ENCODE measurements at regions not wholly inside any gene's neighbourhood (a gene's known extent, or its start where the extent isn't known, plus 50 kb on each side); places are given as distances from the start of the nearest gene placed in this dataset.

DNA sequence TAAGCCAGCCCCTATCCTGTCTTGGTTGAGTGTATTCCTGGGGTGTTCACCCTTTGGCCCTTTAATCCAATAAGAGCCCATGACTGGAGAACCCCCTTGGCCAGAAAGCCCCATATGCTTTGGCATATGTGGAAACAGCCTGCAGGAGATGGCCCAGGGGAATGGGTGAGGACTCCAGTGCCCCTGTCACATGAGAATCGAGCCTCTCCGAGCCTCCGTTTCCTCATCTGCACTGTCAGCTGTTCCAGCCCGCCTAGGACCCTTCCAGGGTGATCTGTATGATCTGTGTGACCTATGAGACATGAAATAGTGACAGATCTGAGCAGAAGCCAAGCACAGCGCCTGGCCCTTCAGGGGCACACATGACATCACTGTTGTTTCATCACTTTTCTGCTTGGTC, 300.7 kb downstream of the ZNF536 start:
- DNase-seq: no peak

DNA sequence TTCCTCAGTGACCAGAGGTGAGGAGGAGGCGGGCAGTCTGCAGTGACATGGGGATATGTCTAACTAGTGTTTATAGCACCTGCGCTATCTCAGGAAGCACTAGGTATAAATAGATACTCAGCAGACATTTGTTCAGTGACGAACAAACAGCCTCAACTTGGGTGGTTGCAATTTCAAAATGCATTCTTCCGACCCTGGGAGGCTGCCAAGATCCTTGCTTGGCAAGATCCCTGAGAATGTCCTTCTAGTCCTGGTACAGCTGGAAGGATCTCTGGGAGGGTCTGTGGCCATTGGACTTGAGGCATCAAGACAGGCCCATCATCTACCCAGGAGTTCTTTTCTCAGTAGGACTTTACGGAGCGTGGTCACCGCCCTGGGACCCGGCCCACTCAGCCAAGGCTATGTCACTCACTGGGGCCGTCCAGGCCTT, 299.5 kb downstream of the ZNF536 start:
- DNase-seq: peak; percentile 53

DNA sequence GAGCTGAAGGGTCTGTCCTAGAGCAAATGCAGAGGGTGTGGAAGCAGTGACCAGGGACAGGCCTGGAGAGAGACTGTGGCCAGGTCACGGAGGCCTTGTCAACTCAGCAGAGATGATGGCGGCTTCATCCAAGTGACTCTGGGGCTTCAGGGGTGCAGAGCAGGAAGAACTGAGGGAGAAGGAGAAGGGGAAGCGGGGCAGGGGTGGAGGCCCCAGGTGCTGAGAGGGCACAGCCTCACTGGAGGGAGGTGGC, 299.1 kb downstream of the ZNF536 start:
- no peak for DNase-seq

DNA sequence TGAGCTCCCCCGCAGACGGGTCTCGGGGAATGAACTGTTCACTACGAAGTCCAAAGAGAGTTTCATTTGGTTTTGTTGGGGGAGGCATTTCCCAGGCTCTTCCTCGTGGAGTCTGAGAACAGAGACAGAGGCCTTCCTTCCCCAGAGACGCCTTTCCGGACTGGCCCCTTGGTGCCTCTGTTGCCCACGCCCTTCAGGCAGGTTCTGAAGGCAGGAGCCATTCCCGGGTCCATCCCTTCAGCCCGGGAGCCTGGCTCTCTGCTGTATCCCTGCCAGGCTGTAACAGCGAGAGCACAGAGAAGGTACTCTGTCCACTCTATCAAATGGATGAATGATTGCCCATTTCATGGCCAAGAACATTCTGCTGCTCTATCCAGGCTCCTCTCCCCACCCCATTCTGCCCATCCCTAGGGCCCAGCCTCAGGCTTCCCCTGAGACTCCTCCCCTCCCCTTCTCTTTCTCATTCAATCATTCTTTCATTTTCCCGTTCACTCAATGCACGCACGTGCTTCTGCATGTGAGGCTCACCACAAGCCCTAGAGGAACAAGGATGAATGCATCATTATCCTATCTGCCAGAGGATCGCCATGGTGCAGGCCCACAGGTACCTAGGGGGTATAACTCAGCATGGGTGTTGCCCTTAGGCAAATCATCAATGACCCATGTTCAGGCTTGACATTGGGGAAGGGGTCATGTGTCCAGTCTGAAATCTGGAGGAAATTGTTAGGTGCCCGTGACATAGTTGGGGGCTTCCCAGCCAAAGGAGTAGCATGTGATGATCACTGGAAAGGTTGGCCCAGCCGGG, 298.6 kb downstream of the ZNF536 start:
- no peak for DNase-seq

DNA sequence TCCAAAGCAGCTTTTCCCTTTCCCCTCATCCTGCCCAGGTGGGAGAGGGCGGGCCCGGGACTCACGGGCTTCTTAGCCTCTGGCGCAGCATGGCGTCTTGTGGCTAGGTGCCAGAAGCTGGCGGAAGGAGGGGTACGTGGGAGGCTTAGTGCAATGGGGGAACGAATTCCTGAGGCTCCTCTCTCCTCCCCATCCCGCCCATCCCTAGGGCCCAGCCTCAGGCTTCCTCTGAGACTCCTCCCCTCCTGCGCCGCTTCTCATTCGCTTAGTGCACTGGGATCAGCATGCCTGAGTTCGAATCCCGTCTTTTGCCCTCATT, 297.8 kb downstream of the ZNF536 start:
- DNase-seq: no peak

DNA sequence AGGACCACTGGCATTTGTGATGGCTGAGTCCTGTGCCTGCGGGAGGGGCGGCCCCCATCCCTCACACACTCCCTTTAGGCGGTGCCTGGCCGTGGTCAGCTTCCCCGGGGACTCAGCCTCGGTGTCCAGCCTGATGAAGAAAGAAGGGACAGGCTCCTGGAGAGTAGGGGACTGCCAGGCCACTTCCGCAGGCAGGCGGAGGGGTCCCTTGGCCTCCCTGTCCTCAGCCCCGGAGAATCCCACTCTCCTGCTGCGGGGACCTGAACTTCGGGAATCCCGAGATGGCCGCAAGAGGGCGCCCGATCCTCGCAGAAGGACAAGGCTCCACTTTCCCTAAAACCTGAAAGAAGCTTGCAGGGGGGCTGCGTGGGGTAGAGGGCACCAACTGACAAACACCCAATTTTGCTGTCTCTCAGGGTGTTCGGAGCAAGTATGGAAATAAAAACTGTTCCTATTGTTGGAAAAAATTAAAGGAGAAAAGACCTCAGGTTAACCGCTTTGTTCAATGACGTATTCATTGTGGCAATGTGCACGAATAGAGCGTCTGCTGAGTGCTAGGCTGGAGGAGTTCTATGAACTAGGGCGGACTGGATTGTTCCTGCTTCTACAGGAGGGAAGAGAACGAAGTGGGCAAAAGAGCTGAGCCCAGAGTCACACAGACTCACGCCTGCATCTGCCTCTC, 297.3 kb downstream of the ZNF536 start:
- peak; percentile 50 for DNase-seq

DNA sequence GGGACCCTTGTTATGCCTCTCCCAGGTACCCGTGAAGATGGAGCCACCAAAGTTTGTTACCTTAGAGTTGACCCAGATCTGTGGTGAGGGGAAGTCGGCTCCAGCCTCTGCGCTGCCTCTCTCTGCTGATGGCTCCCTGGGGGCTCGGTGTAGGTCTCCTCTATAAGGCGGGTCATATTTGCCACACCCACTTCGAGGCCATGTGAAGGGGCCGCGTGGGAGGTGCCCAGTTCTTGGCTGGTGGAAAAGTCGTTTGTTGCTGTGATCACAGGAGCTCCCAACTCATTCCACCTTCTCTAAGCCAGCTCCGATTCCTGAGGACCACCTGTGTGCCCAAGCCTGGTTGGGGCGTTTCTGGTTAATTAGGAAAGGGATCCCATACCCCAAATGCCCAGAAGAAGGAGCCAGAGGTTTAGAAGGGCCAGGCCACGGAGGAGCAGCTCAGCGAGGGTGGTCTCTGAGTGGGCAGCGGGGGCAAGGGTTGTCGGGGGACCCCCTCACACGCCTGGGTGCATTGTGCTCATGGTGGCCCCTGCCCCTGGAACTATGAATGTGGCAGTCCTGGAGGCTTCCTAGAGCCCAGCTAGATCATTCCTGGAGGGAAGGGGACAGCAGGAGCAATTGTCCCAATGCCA, 296.5 kb downstream of the ZNF536 start:
- DNase-seq: no peak

DNA sequence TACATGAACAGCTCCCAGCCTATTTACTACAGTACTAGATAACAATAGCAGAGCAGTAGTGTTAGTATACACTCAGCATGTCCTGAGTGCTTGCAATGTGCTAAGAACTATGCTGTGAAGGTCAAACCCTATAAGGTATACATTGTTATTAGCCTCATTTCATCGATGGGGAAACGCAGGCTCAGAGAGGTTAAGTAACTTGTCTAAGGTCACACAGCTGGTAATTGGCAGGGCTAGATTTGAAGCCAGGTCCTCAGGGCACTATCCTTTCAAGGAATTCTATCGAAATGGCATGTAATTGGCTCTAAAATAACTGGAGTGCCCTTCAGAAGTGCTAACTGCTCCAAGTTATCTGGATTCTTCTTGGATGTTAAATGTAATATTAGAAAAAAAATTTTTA, 295.6 kb downstream of the ZNF536 start:
- DNase-seq: no peak

DNA sequence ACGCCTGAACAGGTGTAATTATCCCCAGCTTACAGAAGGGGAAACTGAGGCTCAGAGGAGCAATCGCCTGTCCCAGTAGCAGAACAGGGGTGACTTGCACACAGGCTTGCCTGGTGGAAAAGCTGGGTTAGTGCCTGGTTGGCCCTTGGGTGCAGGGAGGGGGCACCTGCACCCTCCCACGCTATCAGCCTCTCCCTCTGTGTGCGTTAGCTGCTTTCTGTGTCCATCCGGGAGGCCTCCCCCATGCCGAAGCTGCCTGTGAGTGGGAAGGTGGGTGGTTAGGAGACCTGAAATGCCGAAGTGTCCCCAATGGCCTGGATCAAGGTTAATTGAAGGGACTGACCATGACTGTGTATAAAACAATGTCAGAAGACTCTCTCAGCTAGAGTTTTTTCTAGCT, 295.0 kb downstream of the ZNF536 start:
- DNase-seq: no peak

DNA sequence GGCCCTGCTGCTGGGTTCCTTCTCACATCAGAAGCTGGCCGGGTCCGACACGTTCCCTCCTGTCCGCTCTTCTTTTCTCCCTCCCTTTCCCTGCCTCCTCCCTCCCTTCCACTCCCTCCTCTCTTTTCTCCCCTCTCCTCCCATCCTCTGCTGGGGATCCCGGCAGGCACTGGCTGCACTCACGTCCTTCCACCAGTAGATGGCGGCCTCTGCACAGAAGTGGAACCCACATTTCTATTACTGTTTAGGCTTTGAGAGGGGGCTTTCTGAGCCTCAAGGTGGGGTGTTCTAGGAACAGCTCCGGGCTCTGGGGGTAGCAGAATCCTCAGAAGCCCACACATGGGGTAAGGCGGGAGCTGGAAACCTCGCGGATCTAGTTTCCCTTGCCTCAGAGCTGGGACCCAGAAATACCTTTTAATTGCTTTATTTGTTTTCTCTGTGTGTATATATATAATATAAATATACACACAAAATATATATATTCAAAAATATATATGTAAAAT, 294.2 kb downstream of the ZNF536 start:
- DNase-seq: peak; percentile 55

DNA sequence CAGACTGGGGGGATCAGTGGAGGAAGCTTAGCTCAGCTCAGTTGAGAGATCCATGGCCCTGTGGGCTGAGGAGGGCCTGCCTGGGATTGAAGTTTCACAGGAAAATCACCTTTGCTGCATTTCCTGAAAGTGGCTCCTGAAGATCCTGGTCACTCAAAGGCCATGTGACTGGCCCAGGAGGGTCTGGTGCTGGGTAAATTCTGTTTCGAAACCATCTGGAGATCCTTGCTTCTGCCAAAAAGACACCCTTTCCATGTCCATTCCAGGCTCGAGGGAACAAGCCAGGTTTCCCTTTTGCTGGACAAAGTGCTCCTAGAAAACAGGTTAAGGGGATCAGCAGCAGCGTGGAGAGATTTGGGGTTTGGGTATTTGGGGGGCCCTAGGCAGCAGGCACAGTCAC, 293.3 kb downstream of the ZNF536 start:
- DNase-seq: no peak

DNA sequence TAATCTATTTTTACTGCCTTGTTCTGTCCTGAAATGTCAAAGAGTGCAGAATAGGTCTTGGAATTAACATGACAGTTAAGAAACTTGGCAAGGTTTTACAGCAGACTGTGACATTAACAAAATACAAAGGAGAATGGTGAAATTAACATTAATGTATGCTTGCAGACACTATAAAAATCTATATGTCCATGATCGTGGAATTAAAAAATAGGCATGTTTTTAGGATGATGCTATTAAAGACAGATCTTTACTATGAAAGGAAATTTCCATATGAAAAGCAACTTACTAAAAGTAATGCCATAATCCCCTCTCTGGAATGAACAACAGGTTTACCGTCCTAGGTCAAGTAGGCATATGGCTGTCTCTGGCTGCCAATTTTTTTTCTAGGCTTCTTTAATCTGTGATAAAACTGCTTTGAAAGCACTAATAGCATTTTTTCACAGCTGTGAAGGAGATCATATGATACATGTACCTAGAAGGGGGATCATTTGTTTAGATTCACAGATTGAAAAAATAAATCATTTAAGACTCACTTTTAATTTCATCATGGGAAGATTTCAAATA, 291.5 kb downstream of the ZNF536 start:
- no peak for DNase-seq

DNA sequence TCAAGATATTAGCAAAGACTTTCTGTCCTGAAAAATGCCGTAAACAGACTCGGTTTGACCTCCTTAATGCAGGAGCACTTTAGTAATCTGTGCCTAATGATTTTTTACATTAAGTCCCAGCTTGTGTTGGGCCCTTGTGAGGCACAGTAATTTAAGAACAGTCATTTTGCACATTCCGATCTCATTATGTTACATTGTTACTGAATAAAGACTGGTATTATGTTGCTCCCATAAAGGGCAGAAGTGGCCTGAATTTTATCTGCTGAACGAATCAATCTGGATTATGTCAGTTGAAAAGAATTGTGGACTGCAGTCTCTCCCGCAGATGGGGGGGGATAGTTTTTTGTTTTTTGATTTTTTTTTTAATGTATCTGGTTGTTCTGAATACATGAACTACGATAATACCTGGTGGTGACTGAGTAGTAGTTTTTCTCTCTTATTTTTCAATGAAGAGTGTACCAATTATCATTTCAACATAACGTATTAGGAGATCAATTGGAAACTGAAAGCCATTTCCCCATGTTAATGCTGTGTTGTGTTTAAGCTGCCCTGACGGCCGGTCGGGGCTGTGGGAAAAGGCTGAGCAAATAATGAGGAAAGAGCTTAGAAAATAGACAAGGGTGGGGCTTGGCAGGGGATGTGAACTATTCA, 290.2 kb downstream of the ZNF536 start:
- DNase-seq: peak; percentile 25

DNA sequence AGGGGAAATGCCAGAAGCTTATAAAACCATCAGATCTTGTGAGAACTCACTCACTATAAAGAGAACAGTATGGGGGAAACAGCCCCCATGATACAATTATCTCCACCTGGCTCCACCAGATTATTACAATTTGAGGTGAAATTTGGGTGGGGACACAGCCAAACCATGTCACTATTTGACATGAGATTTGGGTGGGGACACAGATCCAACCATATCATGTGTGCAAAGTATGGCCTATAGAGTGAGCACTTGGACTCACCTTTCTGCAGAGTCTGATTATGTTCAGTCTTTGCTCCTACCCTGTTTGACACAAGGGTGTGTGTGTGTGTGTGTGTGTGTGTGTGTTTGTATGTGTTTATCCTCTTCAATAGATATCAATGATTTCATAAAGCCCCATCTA, 287.5 kb downstream of the ZNF536 start:
- DNase-seq: no peak

DNA sequence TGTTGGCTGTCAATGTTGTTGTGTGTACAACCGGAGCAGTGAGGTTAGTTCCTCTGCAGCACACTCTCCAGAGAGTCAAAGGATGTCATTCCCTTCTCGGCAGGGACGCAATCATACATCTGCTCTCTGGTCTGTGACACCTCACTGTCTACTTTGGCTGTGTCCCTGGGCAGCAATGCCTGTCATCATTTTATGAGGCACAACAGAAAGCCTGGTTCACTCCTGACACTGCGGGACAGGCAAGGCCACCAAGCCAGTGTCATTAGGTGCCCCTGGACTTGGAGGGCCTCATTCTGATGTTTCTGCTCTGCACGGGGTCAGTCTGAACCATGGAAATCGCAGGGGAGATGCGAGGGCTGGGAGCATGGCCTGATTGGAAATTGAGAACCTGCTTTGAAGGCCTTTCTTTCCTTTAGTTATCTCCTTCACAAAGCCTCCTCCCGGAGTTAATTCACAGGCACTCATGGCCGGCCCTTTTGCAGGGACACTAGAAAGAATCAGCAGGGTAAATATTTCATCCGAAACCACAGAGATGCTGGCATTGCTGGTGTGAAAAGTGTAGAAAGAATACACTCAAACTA, 284.4 kb downstream of the ZNF536 start:
- no peak for DNase-seq

DNA sequence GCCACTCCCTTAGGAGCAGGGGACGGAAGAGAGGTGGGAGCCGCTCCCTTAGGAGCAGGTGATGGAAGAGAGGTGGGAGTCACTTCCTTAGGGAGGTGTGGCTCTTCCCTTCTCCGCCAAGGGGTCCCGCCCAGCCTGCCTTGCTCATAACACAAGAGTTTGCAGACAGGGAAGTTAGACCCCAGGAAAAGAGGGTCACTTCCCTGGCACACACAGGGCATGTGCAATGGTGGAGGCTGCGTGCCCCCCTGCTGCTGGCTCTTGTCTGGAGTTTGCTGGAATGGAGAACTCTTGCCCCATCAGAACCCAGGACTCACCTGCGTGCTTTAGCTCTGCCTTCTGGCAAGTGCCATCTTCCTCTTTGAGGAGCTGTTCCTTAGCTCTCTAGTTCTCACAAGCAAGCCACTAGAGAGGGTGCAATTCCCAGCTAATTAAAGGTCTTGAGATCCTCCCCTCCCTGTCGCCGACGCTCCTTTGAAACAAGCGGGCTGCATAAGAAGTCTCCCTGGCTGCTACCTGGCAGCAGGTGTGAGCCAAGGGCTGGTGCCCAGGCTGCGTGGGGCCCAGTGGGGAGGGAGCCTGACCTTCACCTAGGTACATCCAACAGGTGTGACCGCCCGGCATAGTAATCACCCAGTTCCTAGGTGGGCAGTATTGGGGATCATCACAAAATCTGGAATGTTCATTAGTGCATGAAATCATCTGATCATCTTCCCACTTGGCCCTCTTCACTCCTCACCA, 281.6 kb downstream of the ZNF536 start:
- peak; percentile 56 for DNase-seq

DNA sequence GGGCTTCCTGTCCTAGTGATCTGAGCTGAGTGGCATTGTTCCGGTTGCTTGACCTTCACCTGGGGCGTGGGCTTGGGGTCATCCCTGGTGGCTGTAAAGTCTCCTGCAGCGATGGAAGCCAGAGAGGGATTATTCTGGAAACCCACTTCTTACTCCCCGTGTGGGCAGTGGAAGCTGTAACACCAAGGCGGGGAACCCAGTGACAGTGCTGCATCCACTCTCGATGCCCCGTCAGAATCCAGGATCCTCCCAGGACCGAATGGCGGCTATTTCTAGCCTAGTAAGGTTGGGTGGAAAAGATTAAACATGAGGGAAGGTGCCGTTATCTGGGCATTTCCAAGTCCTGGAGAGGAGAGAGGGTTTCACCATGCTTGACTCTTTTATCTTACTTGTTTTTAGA, 280.6 kb downstream of the ZNF536 start:
- DNase-seq: no peak

DNA sequence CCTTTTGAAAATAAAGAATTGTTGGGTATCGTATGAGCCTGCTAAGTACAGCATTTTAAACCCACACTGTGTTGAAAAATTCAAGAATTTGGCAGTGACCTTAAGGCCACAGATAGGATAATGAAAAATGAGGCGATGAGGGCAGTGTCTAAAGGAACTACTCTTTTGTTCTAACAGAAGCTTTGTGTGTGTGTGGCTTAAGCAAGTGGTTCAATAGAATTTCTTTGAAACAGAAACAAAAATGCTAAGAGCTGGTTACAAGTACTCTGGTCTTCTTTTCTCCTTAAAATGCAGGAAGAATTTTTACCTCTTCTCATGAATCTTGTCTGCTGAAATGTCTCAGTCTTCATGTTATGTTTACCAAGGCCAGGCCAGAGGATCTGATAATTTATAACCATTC, 279.5 kb downstream of the ZNF536 start:
- DNase-seq: peak; percentile 49

DNA sequence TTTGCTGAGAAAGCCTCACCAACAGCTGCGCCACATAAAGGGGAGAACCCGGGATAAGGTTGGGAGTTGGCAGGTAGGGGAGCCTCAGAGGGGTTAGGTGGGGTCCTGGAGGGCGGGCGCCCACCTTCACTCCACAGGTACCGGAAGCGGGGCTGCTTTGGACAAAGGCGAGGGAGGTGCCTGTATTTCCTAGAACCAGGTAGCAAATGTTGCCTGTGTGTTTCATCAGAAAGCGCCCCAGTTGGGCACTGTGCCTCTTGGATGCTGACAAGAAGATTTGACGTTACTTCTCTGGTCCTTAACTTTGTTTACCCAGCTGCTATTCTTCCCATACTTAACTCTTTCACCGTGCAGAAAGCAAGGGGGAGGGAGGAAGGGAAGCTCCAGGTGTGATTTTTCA, 278.9 kb downstream of the ZNF536 start:
- DNase-seq: peak; percentile 91

DNA sequence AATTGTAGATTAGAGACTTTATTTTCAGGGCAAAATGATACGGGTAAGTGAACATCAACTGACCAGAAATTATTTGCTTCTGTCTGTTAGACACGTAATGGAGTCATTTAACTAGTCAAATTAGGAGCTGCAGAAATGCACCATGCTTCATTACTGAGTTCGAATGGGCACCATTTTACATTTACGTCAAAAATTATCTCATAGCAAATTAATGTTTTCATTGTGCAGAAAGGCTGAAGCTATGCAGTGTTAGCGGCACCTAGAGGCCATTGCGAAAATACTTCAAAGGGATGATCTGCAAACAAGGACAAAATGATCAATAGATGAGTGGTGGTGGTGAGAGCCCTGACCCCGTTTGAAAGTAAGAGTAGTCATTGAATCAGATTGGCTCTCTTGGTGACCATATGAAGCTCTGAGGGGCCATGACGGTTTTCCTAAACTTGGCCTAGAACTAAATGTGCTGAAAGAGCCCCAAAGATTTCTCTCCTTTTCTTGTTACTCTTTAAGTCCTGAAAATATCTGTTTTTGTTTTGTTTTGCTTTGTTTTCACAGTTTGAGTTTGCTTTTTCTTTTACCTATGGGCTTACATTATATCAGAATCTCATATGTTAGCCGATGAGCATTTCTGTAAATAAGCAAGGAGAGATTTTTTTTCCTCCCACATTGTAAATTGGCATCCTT, 277.9 kb downstream of the ZNF536 start:
- DNase-seq: peak; percentile 89

Measured in DMS79 treated with DMSO at 0.1 percent for 48 hours (cell line).